Motor neuron (in vitro differentiated cells): ENCODE measurements at regions not wholly inside any gene's neighbourhood (a gene's known extent, or its start where the extent isn't known, plus 50 kb on each side); places are given as distances from the start of the nearest gene placed in this dataset.

Experiments used
- ATAC-seq, 8 experiments: fragments of 200-7000 bp; cut with Tn5 transposase; replicated peaks in 6 of 8; 2 replicates each; pipeline ENCODE4 v1.8.0; 2021; ENCODE audit warnings: mild to moderate bottlenecking in 8 of 8, moderate library complexity in 8 of 8
- H3K27ac ChIP-seq, 2 donors: fragments of 250-450 bp; sonication (Bioruptor Pico); 2 replicates each; pipeline ENCODE4 v1.9.0; 2021; ENCODE audit warnings: antibody characterized with exemption in 2 of 2, mild to moderate bottlenecking in 2 of 2, moderate library complexity in 1 of 2
- H3K4me1 ChIP-seq, 2 donors: fragments of 250-450 bp; sonication (Bioruptor Pico); replicated peaks in 1 of 2; 2 replicates each; pipeline ENCODE4 v1.6.1; 2021; ENCODE audit warnings: antibody characterized with exemption in 2 of 2, mild to moderate bottlenecking in 2 of 2, moderate library complexity in 1 of 2
- H3K4me3 ChIP-seq, 5 donors: fragments of 250-450 bp; sonication (Bioruptor Pico); 2 replicates each; pipeline ENCODE4 v1.9.0; 2021; ENCODE audit warnings: antibody characterized with exemption in 5 of 5, mild to moderate bottlenecking in 5 of 5, moderate library complexity in 4 of 5
- WGBS, 10 experiments: fragments of 450-650 bp; shearing (Covaris generic); methylation state at CpG; one replicate each; pipeline ENCODE4 v1.0.0; 2022; 5-methylcytosine and 5-hydroxymethylcytosine counted together
- in situ Hi-C, 9 experiments: fragments of 400-800 bp; cut with MboI; loops; one replicate each; pipeline ENCODE4 v1.15.0; 2021; ENCODE audit warnings: low sequenced_read_pairs in 9 of 9, low pct_unique_long_range_greater_than_20kb in 2 of 9; ENCODE audit not compliant: unreplicated experiment in 9 of 9

DNA sequence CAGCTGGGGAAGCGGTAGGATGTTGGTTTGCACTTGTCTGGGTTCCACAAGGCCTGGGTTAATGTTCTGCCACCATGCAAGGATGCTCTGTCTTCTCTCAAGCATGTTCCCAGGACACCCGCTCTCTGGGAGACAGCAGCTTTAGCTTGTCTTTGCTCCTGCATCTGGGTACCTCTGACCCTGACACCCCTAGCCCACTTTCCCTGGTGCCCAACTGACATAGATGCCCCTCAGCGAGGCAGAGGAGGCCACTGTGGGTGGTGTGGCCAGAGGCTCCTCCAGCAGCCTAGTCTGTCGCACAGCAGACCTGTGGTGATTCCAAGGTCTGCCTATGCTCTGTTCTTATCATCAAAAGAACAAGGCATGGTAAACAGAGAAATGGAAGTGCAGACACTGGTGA is 83.6 kb upstream of the ALDH1L1 start:
- WGBS, 10 experiments, result 20 to 100% (median 91%) methylated on average over 1 to 4 of the region's 4 CpGs; no CpG with 5 or more reads in 5 of the 10 experiments
- no peak for ATAC-seq

GRCh38 chr3:126263539-126263938 is 83.2 kb upstream of the ALDH1L1 start:
- WGBS, 10 experiments, result 70 to 100% (median 85%) methylated on average over 2 to 6 of the region's 9 CpGs; no CpG with 5 or more reads in 5 of the 10 experiments
- ATAC-seq, result no peak
- in situ Hi-C loops, result no loop called here

More for the DNA sequence above, 83.6 kb upstream of the ALDH1L1 start:
- H3K4me1 ChIP-seq, result peaks cover 23 to 35% of the 10 kb centered on the region in 2 donors
- in situ Hi-C loops, result no loop called here
- H3K27ac ChIP-seq, result no peak overlapping the region
- no peak overlapping the region for H3K4me3 ChIP-seq

DNA sequence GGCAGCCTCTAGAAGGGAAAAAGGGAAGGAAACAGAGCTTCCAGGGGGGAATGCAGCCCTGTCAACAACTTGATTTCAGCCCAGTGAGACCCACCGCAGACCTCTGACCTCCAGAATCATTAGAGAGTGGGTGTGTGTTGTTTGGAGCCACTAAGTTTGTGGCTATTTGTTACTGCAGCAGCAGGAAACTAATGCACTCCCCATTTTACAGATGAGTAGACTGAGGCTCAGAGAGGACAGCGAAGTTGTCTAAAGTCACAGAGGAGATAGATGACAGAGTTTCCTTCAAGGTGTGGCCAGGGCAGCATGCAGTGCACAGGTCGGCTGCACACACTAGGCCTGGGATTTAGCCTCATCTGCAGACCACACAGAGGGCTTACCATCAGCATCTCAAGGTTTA is 81.8 kb upstream of the ALDH1L1 start:
- no peak overlapping the region for H3K27ac ChIP-seq
- WGBS, 10 experiments, result 75 to 100% (median 95%) methylated on average over 1 to 3 of the region's 3 CpGs; no CpG with 5 or more reads in 2 of the 10 experiments
- no peak for ATAC-seq
- in situ Hi-C loops, result no loop called here
- peaks cover 25 to 38% of the 10 kb centered on the region in 2 donors for H3K4me1 ChIP-seq
- no peak overlapping the region for H3K4me3 ChIP-seq

More at GRCh38 chr3:126263539-126263938, 83.2 kb upstream of the ALDH1L1 start:
- Histone ChIP-seq H3K4me3 (no peak overlapping the region), H3K27ac (no peak overlapping the region), H3K4me1 (peaks cover 25 to 40% of the 10 kb centered on the region in 2 donors)

- in situ Hi-C loops, result no loop called here
- 57 to 100% (median 66%) methylated on average over 1 to 5 of the region's 6 CpGs; no CpG with 5 or more reads in 5 of the 10 experiments for WGBS, 10 experiments
- Histone ChIP-seq H3K27ac (peak overlapping the region; percentile 92 to 94), H3K4me3 (no peak overlapping the region), H3K4me1 (peaks cover 17 to 31% of the 10 kb centered on the region in 2 donors)
- peak; percentile 42 to 95 (median 90) for ATAC-seq
These were observed 80.7 kb upstream of the ALDH1L1 start for GRCh38 chr3:126261037-126261436.

- Histone ChIP-seq H3K4me1 (peaks cover 17 to 22% of the 10 kb centered on the region in 2 donors), H3K27ac (peak overlapping the region; percentile 53 to 66), H3K4me3 (no peak overlapping the region)
- WGBS, 10 experiments, result 22 to 86% (median 73%) methylated on average over 1 to 7 of the region's 23 CpGs; no CpG with 5 or more reads in 3 of the 10 experiments
- in situ Hi-C loops, result loop anchor here in 1 of 9 experiments (10.0 kb wide), 1 partner anchor 125 kb away; no protein-coding TSS in a partner anchor
- peak in 2 of 8 experiments; percentile 7 to 72 for ATAC-seq
These were observed 79.3 kb upstream of the ALDH1L1 start for GRCh38 chr3:126259411-126260391.

DNA sequence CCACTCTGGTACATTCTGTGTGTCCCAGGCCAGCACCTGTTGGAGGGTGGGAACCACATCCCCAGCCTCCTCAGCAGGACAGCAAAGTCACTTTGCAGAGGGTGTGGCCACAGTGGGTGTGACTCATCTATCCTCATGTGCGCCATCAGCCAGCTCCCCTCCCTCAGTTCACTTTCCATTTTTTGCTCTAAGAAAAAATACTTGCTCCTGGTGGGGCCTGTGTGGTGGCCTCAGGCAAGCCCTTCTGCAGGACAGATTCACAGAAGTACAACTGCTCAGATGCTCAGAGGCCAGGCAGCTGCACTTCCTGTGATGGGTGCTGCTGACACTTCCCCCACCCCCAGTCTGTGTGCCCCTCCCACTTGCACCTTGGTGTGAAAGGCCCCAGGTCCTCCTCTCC is 78.3 kb upstream of the ALDH1L1 start:
- 20% methylated on average over 1 of the region's 1 CpG; no CpG with 5 or more reads in 9 of the 10 experiments for WGBS, 10 experiments
- H3K4me1 ChIP-seq, result peaks cover 17 to 22% of the 10 kb centered on the region in 2 donors
- peak; percentile 35 to 90 (median 67) for ATAC-seq
- H3K27ac ChIP-seq, result no peak overlapping the region
- no peak overlapping the region for H3K4me3 ChIP-seq
- in situ Hi-C loops, result loop anchor here in 1 of 9 experiments (10.0 kb wide), 1 partner anchor 126 kb away; no protein-coding TSS in a partner anchor

- WGBS, 10 experiments, result 96 to 100% (median 98%) methylated on average over 1 to 3 of the region's 3 CpGs; no CpG with 5 or more reads in 6 of the 10 experiments
- Histone ChIP-seq H3K27ac (no peak overlapping the region), H3K4me1 (peaks cover 17 to 22% of the 10 kb centered on the region in 2 donors), H3K4me3 (no peak overlapping the region)
- in situ Hi-C loops, result loop anchor here in 1 of 9 experiments (10.0 kb wide), 1 partner anchor 127 kb away; no protein-coding TSS in a partner anchor
- no peak for ATAC-seq
These were observed 77.6 kb upstream of the ALDH1L1 start for GRCh38 chr3:126257984-126258383.

DNA sequence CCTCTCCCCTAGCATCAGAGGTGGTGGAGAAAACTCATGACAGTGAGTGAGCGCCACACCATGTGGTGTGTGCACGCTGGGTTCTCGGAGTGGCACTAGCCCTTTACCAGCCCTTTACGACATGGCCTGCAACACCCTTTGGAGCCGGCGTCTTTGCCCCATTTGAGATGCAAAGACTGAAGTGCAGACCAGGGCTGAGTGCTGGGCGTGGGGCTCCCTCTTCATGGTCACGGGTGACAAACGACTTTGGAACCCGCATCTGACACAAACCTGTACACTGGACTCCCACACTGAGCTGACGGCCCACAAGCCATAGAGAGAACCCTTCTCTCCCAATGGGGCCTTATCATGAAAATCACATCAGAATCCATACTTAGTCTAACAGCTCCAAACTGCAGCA is 76.8 kb upstream of the ALDH1L1 start:
- 63 to 100% (median 91%) methylated on average over 1 to 5 of the region's 11 CpGs; no CpG with 5 or more reads in 4 of the 10 experiments for WGBS, 10 experiments
- no peak overlapping the region for H3K4me3 ChIP-seq
- no peak overlapping the region for H3K27ac ChIP-seq
- ATAC-seq, result no peak
- in situ Hi-C loops, result loop anchor here in 1 of 9 experiments (10.0 kb wide), 1 partner anchor 128 kb away; no protein-coding TSS in a partner anchor
- peaks cover 17 to 22% of the 10 kb centered on the region in 2 donors for H3K4me1 ChIP-seq

DNA sequence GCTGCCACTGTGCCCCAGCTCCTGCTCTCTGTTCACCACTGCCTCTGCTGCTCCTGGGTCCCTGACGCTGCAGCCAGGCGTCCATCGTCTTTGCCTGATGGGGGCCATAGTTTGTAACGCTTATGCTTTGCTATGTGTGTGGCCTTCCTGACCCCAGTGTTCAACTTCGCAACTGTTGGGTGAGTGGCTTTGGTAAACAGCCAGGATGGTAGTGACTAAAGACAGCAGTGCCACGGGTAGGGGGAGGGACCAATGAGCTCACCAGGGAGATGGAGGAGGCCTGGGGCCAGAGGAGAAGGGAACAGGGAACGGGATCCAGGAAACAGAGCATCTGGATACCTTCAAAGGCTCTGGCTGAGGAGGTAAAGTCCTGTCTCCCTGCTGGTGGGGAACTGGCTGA is 75.9 kb upstream of the ALDH1L1 start:
- no peak overlapping the region for H3K4me3 ChIP-seq
- in situ Hi-C loops, result loop anchor here in 1 of 9 experiments (10.0 kb wide), 1 partner anchor 129 kb away; no protein-coding TSS in a partner anchor
- ATAC-seq, result no peak
- H3K27ac ChIP-seq, result no peak overlapping the region
- peaks cover 12 to 19% of the 10 kb centered on the region in 2 donors for H3K4me1 ChIP-seq
- 60 to 100% (median 70%) methylated on average over 2 to 6 of the region's 7 CpGs; no CpG with 5 or more reads in 7 of the 10 experiments for WGBS, 10 experiments

DNA sequence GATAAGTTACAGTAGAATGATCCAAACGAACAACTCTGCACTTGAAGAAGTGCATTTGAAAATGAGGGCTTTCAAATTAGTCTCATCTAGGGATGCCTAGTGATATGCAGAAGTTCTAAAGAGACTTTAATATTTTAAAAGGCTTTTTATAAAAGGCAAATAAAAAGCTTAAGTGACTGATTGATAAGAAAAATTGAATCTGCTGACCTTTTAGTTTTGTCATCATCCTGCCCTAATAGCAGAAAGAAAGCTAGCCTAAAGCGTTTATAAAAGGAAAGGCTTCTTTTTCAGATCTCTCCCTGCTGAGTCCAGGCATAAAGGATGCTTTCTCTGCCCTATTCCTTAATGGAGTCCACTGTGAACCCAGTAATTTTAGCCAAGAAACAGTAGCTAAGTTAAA is 72.7 kb upstream of the ALDH1L1 start:
- in situ Hi-C loops, result loop anchor here in 1 of 9 experiments (10.0 kb wide), 1 partner anchor 132 kb away; no protein-coding TSS in a partner anchor
- ATAC-seq, result no peak
- 38 to 93% (median 73%) methylated on average over 1 to 2 of the region's 2 CpGs for WGBS, 10 experiments
- Histone ChIP-seq H3K4me1 (no peaks in the 10 kb centered on the region), H3K4me3 (no peak overlapping the region), H3K27ac (no peak overlapping the region)

- no peak for ATAC-seq
- no peaks in the 10 kb centered on the region for H3K4me1 ChIP-seq
- 86 to 100% (median 88%) methylated on average over 1 of the region's 1 CpG; no CpG with 5 or more reads in 7 of the 10 experiments for WGBS, 10 experiments
- H3K4me3 ChIP-seq, result no peak overlapping the region
- H3K27ac ChIP-seq, result no peak overlapping the region
- in situ Hi-C loops, result loop anchor here in 1 of 9 experiments (10.0 kb wide), 1 partner anchor 132 kb away; no protein-coding TSS in a partner anchor
These were observed 72.0 kb upstream of the ALDH1L1 start for GRCh38 chr3:126252373-126252772.

GRCh38 chr3:126245811-126246727 is 65.7 kb upstream of the ALDH1L1 start:
- in situ Hi-C loops, result loop anchor here in 4 of 9 experiments (5.0 to 25.0 kb wide), 2 partner anchors 141 to 146 kb away; partner anchors contain the start of gene CFAP100 (in 4 of the 4)
- Histone ChIP-seq H3K4me3 (no peak overlapping the region), H3K4me1 (no peaks in the 10 kb centered on the region), H3K27ac (no peak overlapping the region)
- WGBS, 10 experiments, result 0 to 76% (median 60%) methylated on average over 1 to 10 of the region's 14 CpGs; no CpG with 5 or more reads in 3 of the 10 experiments
- ATAC-seq, result peak; percentile 79 to 97 (median 94)
